ENCODE measurements at regions not wholly inside any gene's neighbourhood (a gene's known extent, or its start where the extent isn't known, plus 50 kb on each side); places are given as distances from the start of the nearest gene placed in this dataset.

GRCh38 chr10:128463991-128464760 is 338.0 kb upstream of the MKI67 start:
- TF ChIP-seq RXRA (IDR thresholded peaks at IDR 0.05) = no peak
- TF ChIP-seq CTCF (IDR thresholded peaks at IDR 0.05; ENCODE audit: low read depth, low read length, missing input control) = no peak
- TF ChIP-seq JUND (IDR thresholded peaks at IDR 0.05) = no peak
- TF ChIP-seq EGR1 (IDR thresholded peaks at IDR 0.05; ENCODE audit: low read depth in 2 of 2) = no peak
- TF ChIP-seq REST (IDR thresholded peaks at IDR 0.05) = no peak

Measured in liver (tissue), 3 donors.